Tibial artery (tissue), 4 donors: ENCODE measurements at regions not wholly inside any gene's neighbourhood (a gene's known extent, or its start where the extent isn't known, plus 50 kb on each side); places are given as distances from the start of the nearest gene placed in this dataset.

ENCODE experiments used
- DNase-seq, 2 donors: peaks; one replicate each; pipeline ENCODE4 v3.0.0-alpha.2; 2019
- H3K27ac ChIP-seq, 2 donors: fragments of 200-600 bp; sonication (generic) in 1 of 2; 1 replicate in 1 of 2; 2 replicates in 1 of 2; pipeline ENCODE4 v1.5.1; 2018 to 2019; ENCODE audit warnings: mild to moderate bottlenecking in 1 of 2
- H3K27me3 ChIP-seq, 2 donors: fragments of 200-600 bp; sonication (generic) in 1 of 2; one replicate each; pipeline versions ENCODE4 v1.5.1 to v1.6.0; 2016 to 2019
- H3K36me3 ChIP-seq, 3 donors: fragments of 200-600 bp; sonication (generic) in 2 of 3; one replicate each; pipeline ENCODE4 v1.5.1; 2016 to 2019; ENCODE audit warnings: mild to moderate bottlenecking in 2 of 3
- H3K4me1 ChIP-seq, 4 donors: fragments of 200-600 bp; sonication (generic) in 2 of 4; 1 replicate in 3 of 4; 2 replicates in 1 of 4; pipeline ENCODE4 v1.5.1; 2016 to 2019
- H3K4me3 ChIP-seq, 2 donors: fragments of 200-600 bp; sonication (generic) in 1 of 2; 1 replicate in 1 of 2; 2 replicates in 1 of 2; pipeline ENCODE4 v1.5.1; 2018 to 2019; ENCODE audit warnings: mild to moderate bottlenecking in 2 of 2
- H3K9me3 ChIP-seq, 3 donors: fragments of 200-600 bp; sonication (generic) in 1 of 3; one replicate each; pipeline ENCODE4 v1.5.1; 2016 to 2019
- intact Hi-C: fragments of 100-400 bp; cut with DNase I; formaldehyde crosslinking; loops from one replicate; pipeline ENCODE4 v1.15.0; 2023; ENCODE audit warnings: low total_unique reads
- TF ChIP-seq, protein P1 (sequence below), 2 experiments: fragments of 200-600 bp in 1 of 2; fragments of 450-650 bp in 1 of 2; IDR thresholded peaks; one replicate each; pipeline ENCODE4 v1.5.1; 2017 to 2019; ENCODE audit warnings: antibody characterized with exemption in 2 of 2, mild to moderate bottlenecking in 1 of 2, moderate library complexity in 1 of 2

DNA sequence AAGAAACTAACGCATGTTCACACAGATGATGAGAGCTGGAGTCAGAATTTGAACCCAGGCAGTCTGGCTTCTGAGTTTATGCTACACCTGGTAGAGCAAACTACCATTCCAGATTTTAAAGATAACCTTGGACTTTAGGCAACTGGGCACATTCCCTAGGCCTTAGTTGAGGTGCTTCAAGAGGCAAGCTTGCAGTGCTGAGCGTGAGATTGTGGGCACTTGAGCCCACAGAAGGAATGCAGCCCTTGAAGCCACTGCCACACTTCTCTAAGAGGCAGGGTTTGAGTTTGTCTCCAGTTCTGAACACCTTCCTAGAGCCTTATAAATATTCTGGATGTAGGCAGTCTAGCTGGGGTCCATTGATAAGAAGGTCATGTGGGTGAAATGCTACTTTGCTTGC, 216.1 kb upstream of the SLC14A2 start:
- H3K9me3 ChIP-seq: no peaks in the 10 kb centered on the region
- H3K27me3 ChIP-seq: no peaks in the 10 kb centered on the region
- H3K27ac ChIP-seq: no peak overlapping the region
- DNase-seq: no peak
- intact Hi-C loops: no loop called here
- H3K4me3 ChIP-seq: no peak overlapping the region
- TF ChIP-seq, protein P1, sequence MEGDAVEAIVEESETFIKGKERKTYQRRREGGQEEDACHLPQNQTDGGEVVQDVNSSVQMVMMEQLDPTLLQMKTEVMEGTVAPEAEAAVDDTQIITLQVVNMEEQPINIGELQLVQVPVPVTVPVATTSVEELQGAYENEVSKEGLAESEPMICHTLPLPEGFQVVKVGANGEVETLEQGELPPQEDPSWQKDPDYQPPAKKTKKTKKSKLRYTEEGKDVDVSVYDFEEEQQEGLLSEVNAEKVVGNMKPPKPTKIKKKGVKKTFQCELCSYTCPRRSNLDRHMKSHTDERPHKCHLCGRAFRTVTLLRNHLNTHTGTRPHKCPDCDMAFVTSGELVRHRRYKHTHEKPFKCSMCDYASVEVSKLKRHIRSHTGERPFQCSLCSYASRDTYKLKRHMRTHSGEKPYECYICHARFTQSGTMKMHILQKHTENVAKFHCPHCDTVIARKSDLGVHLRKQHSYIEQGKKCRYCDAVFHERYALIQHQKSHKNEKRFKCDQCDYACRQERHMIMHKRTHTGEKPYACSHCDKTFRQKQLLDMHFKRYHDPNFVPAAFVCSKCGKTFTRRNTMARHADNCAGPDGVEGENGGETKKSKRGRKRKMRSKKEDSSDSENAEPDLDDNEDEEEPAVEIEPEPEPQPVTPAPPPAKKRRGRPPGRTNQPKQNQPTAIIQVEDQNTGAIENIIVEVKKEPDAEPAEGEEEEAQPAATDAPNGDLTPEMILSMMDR (IDR thresholded peaks at IDR 0.05): no peak
- H3K4me1 ChIP-seq: no peaks in the 10 kb centered on the region
- no peaks in the 10 kb centered on the region for H3K36me3 ChIP-seq

DNA sequence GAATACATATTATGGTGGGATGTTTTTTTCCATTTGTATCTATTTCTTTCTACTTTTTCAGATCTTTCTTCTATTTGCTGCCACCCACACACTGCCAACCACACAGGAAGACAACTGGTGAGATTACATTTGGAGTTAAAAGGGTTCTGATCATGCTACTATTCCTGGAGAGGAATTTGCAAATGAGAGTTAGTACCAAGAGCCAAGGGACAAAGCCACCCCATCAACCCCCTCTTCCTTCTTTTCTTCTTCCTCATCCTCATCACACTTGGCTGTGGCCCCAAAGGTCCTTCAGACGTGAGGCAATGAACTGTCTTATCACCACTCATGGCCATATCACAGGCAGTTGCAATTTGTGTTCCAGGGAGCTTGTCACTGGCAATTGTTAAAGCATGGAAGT, 215.6 kb upstream of the SLC14A2 start:
- H3K36me3 ChIP-seq: no peaks in the 10 kb centered on the region
- no peak for DNase-seq
- intact Hi-C loops: no loop called here
- no peak overlapping the region for H3K27ac ChIP-seq
- no peaks in the 10 kb centered on the region for H3K27me3 ChIP-seq
- no peaks in the 10 kb centered on the region for H3K4me1 ChIP-seq
- H3K4me3 ChIP-seq: no peak overlapping the region
- H3K9me3 ChIP-seq: no peaks in the 10 kb centered on the region
- TF ChIP-seq, protein P1 (IDR thresholded peaks at IDR 0.05): no peak

DNA sequence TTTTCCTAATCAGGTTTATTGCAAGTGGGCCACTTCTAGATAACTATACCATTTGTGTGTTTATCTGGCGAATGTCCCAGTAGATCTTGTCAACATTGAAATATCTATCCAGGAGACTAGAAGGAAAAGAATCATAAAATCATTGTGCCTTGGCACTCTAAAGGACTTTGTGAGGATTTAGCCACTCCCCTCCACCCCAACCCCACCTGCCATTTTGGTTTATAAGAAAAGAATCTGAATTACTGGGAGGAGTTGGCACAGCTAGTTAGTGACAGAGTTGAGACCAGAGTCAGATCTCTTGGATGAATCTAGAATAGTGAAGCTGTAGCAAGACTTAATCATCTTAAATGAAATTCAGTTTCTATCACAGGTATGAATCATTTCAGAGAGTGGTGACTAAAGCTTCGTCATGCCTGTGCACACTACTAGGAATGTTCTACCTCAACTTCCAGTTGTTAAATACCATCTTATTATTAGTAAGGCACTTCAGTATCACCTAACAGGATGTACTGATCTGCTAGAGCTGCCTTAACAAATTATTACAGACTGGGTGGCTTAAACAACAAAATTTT, 212.7 kb upstream of the SLC14A2 start:
- H3K4me3 ChIP-seq: no peak overlapping the region
- H3K9me3 ChIP-seq: peaks cover 0 to 3% (median 0%) of the 10 kb centered on the region in 3 donors
- no peak overlapping the region for H3K27ac ChIP-seq
- intact Hi-C loops: no loop called here
- no peaks in the 10 kb centered on the region for H3K27me3 ChIP-seq
- TF ChIP-seq, protein P1 (IDR thresholded peaks at IDR 0.05): no peak
- no peak for DNase-seq
- H3K36me3 ChIP-seq: no peaks in the 10 kb centered on the region
- H3K4me1 ChIP-seq: no peaks in the 10 kb centered on the region

- TF ChIP-seq, protein P1 (IDR thresholded peaks at IDR 0.05): no peak
- no peak overlapping the region for H3K27ac ChIP-seq
- peaks cover 0 to 3% (median 0%) of the 10 kb centered on the region in 3 donors for H3K9me3 ChIP-seq
- intact Hi-C loops: no loop called here
- no peak overlapping the region for H3K4me3 ChIP-seq
- DNase-seq: no peak
- no peaks in the 10 kb centered on the region for H3K36me3 ChIP-seq
- H3K27me3 ChIP-seq: no peaks in the 10 kb centered on the region
- H3K4me1 ChIP-seq: no peaks in the 10 kb centered on the region
Measured at GRCh38 chr18:45403341-45404049, 211.8 kb upstream of the SLC14A2 start.

DNA sequence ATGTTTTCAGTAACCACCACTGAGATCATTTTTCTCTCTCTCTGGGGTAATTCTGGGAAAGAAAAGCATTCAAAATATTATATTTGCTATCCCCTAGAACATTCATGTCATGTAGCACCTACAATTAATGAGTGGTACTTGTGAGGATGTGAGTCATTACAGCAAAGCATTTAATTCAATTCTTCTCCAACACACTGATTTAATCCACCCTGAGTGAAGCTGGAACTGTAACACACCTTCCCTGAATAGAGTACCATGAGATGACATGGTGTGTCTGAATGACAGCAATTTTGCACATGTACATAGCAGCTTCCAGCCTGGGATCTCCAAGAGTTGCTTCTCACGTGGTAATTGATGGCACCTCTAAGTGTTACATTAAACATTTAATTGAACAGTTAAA, 207.1 kb upstream of the SLC14A2 start:
- intact Hi-C loops: no loop called here

More for the DNA sequence above, 207.1 kb upstream of the SLC14A2 start:
- no peak for DNase-seq
- H3K27ac ChIP-seq: no peak overlapping the region
- H3K4me3 ChIP-seq: no peak overlapping the region
- TF ChIP-seq, protein P1 (IDR thresholded peaks at IDR 0.05): no peak
- no peaks in the 10 kb centered on the region for H3K36me3 ChIP-seq
- no peaks in the 10 kb centered on the region for H3K27me3 ChIP-seq
- no peaks in the 10 kb centered on the region for H3K4me1 ChIP-seq
- peaks cover 0 to 3% (median 0%) of the 10 kb centered on the region in 3 donors for H3K9me3 ChIP-seq
